Suppressor macrophage treated with lipopolysaccharide for 4 hours (primary cell): ENCODE measurements at regions not wholly inside any gene's neighbourhood (a gene's known extent, or its start where the extent isn't known, plus 50 kb on each side); places are given as distances from the start of the nearest gene placed in this dataset.
"Not testable (repeated sequence)": the region's sequence is repeated elsewhere in the genome, so short reads cannot be mapped to it uniquely, and the experiment has no call there.

ENCODE experiments used
- DNase-seq: peaks from one replicate; pipeline ENCODE4 v3.0.0-alpha.2; 2020

GRCh38 chr9:82880336-82881050 lies 182.4 kb downstream of the RASEF start:
- DNase-seq: no peak

- DNase-seq: no peak
Measured at GRCh38 chr9:82882138-82882537, 180.8 kb downstream of the RASEF start.

- no peak for DNase-seq
Measured at GRCh38 chr9:82882748-82883147, 180.2 kb downstream of the RASEF start.

- no peak for DNase-seq
Measured at GRCh38 chr9:82883436-82883835, 179.5 kb downstream of the RASEF start.

- DNase-seq: not testable (repeated sequence)
Measured at GRCh38 chr9:82883974-82884373, 179.0 kb downstream of the RASEF start.

GRCh38 chr9:82890401-82890800 lies 172.5 kb downstream of the RASEF start:
- no peak for DNase-seq

- DNase-seq: no peak
Measured at GRCh38 chr9:82890865-82891264, 172.1 kb downstream of the RASEF start.

GRCh38 chr9:82891321-82891720 lies 171.6 kb downstream of the RASEF start:
- DNase-seq: no peak

GRCh38 chr9:82893549-82893948 lies 169.4 kb downstream of the RASEF start:
- DNase-seq: no peak

- DNase-seq: no peak
Measured at GRCh38 chr9:82894548-82894947, 168.4 kb downstream of the RASEF start.

GRCh38 chr9:82894961-82895821 lies 167.8 kb downstream of the RASEF start:
- no peak for DNase-seq

- DNase-seq: no peak
Measured at GRCh38 chr9:82895822-82896110, 167.2 kb downstream of the RASEF start.

- no peak for DNase-seq
Measured at GRCh38 chr9:82903503-82903902, 159.4 kb downstream of the RASEF start.

- DNase-seq: no peak
Measured at GRCh38 chr9:82911996-82912395, 150.9 kb downstream of the RASEF start.

GRCh38 chr9:82912645-82913044 lies 150.3 kb downstream of the RASEF start:
- DNase-seq: no peak

- DNase-seq: not testable (repeated sequence)
Measured at GRCh38 chr9:82916238-82916637, 146.7 kb downstream of the RASEF start.

GRCh38 chr9:82920154-82920553 lies 142.8 kb downstream of the RASEF start:
- no peak for DNase-seq

GRCh38 chr9:82922686-82923085 lies 140.3 kb downstream of the RASEF start:
- DNase-seq: no peak

- DNase-seq: no peak
Measured at GRCh38 chr9:82923092-82923911, 139.6 kb downstream of the RASEF start.

GRCh38 chr9:82923912-82924605 lies 138.9 kb downstream of the RASEF start:
- no peak for DNase-seq
